PC-3 (cell line): ENCODE measurements at regions not wholly inside any gene's neighbourhood (a gene's known extent, or its start where the extent isn't known, plus 50 kb on each side); places are given as distances from the start of the nearest gene placed in this dataset.

ENCODE experiments used
- ATAC-seq: fragments of 200-7000 bp; cut with Tn5 transposase; 2 replicates; pipeline ENCODE4 v1.9.1; 2020; ENCODE audit warnings: mild to moderate bottlenecking, moderate library complexity
- BruUV-seq: library from RNA; stranded (reverse); fragments of 400-500 nt; replicated peaks from 2 replicates; lab custom pipeline; 2021; lab: Mats Ljungman, UMichigan
- CTCF ChIA-PET: fragments of 300-600 bp; sonication (Branson Sonifier 250); formaldehyde crosslinking; loops from one replicate; lab custom pipeline; 2022; ENCODE audit warnings: antibody characterized with exemption; lab: Charles Lee
- POLR2A ChIA-PET: fragments of 300-600 bp; sonication (Branson Sonifier 250); formaldehyde crosslinking; loops from one replicate; lab custom pipeline; 2022; ENCODE audit warnings: antibody characterized with exemption; ENCODE audit not compliant: unreplicated experiment; lab: Charles Lee
- DNase-seq: peaks from one replicate; pipeline ENCODE4 v3.0.0-alpha.2; 2015
- H2AFZ ChIP-seq: fragments of 300-600 bp; sonication (generic); 2 replicates; pipeline ENCODE4 v1.6.0; 2016; ENCODE audit warnings: antibody characterized with exemption, low read length
- H3F3A ChIP-seq: fragments of 300-600 bp; sonication (generic); one replicate; pipeline ENCODE4 v1.6.0; 2017; ENCODE audit warnings: antibody characterized with exemption, low read length, control low read depth, mild to moderate bottlenecking; ENCODE audit not compliant: unreplicated experiment
- H3K27ac ChIP-seq: fragments of 300-600 bp; sonication (generic); 2 replicates; pipeline ENCODE4 v1.5.1; 2016; ENCODE audit warnings: mild to moderate bottlenecking, low read length
- H3K27me3 ChIP-seq: fragments of 300-600 bp; sonication (generic); 2 replicates; pipeline ENCODE4 v1.6.1; 2016; ENCODE audit warnings: low read length, mixed read lengths
- H3K36me3 ChIP-seq: fragments of 300-600 bp; sonication (generic); 2 replicates; pipeline ENCODE4 v1.6.1; 2016; ENCODE audit warnings: low read depth, mixed run types, low read length, mixed read lengths
- H3K4me1 ChIP-seq: fragments of 300-600 bp; sonication (generic); 2 replicates; pipeline ENCODE4 v1.5.1; 2016; ENCODE audit warnings: low read length; ENCODE audit not compliant: insufficient read depth
- H3K4me2 ChIP-seq: fragments of 300-600 bp; sonication (generic); 2 replicates; pipeline ENCODE4 v1.6.0; 2016; ENCODE audit warnings: low read length
- H3K4me3 ChIP-seq: fragments of 300-600 bp; sonication (generic); 2 replicates; pipeline ENCODE4 v1.5.1; 2016; ENCODE audit warnings: mild to moderate bottlenecking, low read length, mixed read lengths
- H3K79me2 ChIP-seq: fragments of 300-600 bp; sonication (generic); 2 replicates; pipeline ENCODE4 v1.6.1; 2017; ENCODE audit warnings: low read length, mixed read lengths
- H3K9ac ChIP-seq: fragments of 300-600 bp; sonication (generic); 2 replicates; pipeline ENCODE4 v1.6.0; 2016; ENCODE audit warnings: mild to moderate bottlenecking, low read length
- H3K9me2 ChIP-seq: fragments of 300-600 bp; sonication (generic); replicated peaks from 2 replicates; pipeline ENCODE4 v1.6.1; 2016; ENCODE audit warnings: mixed run types, low read length, mixed read lengths
- H3K9me3 ChIP-seq: fragments of 300-600 bp; sonication (generic); 2 replicates; pipeline ENCODE4 v1.6.1; 2016; ENCODE audit warnings: low read length, mixed read lengths
- H4K20me1 ChIP-seq: fragments of 300-600 bp; sonication (generic); 2 replicates; pipeline ENCODE4 v1.6.1; 2016; ENCODE audit warnings: low read length, mixed read lengths
- CTCF ChIP-seq: fragments of 300-600 bp; sonication (generic); conservative IDR thresholded peaks from 2 replicates; pipeline ENCODE4 v1.5.1; 2017; ENCODE audit warnings: antibody characterized with exemption, low read depth, mild to moderate bottlenecking, low read length
- EZH2 ChIP-seq: fragments of 300-600 bp; sonication (generic); IDR thresholded peaks from one replicate; pipeline ENCODE4 v1.6.1; 2017; ENCODE audit warnings: antibody characterized with exemption, mild to moderate bottlenecking, low read length; ENCODE audit not compliant: unreplicated experiment
- EZH2phosphoT487 ChIP-seq: fragments of 300-600 bp; sonication (generic); IDR thresholded peaks from 2 replicates; pipeline ENCODE4 v1.6.1; 2018; ENCODE audit warnings: mild to moderate bottlenecking, antibody characterized with exemption, low read length, borderline replicate concordance
- intact Hi-C: fragments of 100-400 bp; cut with micrococcal nuclease; formaldehyde crosslinking; loops from 2 replicates; pipeline ENCODE4 v1.9.0; 2023

- Histone ChIP-seq H3K9ac (no peak overlapping the region), H3K27me3 (no peaks in the 10 kb centered on the region), H3K9me3 (peaks cover 15% of the 10 kb centered on the region; the same call in 1 of the 2 replicates), H3F3A (no peaks in the 10 kb centered on the region), H3K36me3 (no peaks in the 10 kb centered on the region), H2AFZ (no peak overlapping the region), H3K9me2 (no peaks in the 10 kb centered on the region), H4K20me1 (no peaks in the 10 kb centered on the region), H3K4me3 (no peak overlapping the region), H3K27ac (no peak overlapping the region), H3K4me1 (no peaks in the 10 kb centered on the region), H3K79me2 (no peaks in the 10 kb centered on the region), H3K4me2 (no peak overlapping the region)
- ChIA-PET CTCF (no interaction called here), POLR2A (no interaction called here)
- no peak for DNase-seq
- intact Hi-C loops: no loop called here
- no peak for ATAC-seq
- BruUV-seq: no TSS peak
- TF ChIP-seq EZH2: no peak
- no peak for TF ChIP-seq EZH2phosphoT487
- TF ChIP-seq CTCF: no peak
Measured at GRCh38 chr12:102618197-102618877, 138.0 kb upstream of the IGF1 start.

- H3K27me3 ChIP-seq: no peaks in the 10 kb centered on the region
- H3K4me2 ChIP-seq: no peak overlapping the region
- H3F3A ChIP-seq: no peaks in the 10 kb centered on the region
- POLR2A ChIA-PET: no interaction called here
- TF ChIP-seq EZH2phosphoT487 (no peak), CTCF (no peak), EZH2 (no peak)
- CTCF ChIA-PET: no interaction called here
- H4K20me1 ChIP-seq: no peaks in the 10 kb centered on the region
- no peaks in the 10 kb centered on the region for H3K4me1 ChIP-seq
- H3K9me2 ChIP-seq: no peaks in the 10 kb centered on the region
- BruUV-seq: no TSS peak
- intact Hi-C loops: no loop called here
- H3K36me3 ChIP-seq: no peaks in the 10 kb centered on the region
- H3K27ac ChIP-seq: no peak overlapping the region
- H3K9me3 ChIP-seq: peaks cover 16% of the 10 kb centered on the region; the same call in 1 of the 2 replicates
- no peak for DNase-seq
- H3K9ac ChIP-seq: no peak overlapping the region
- H2AFZ ChIP-seq: no peak overlapping the region
- no peak for ATAC-seq
- no peak overlapping the region for H3K4me3 ChIP-seq
- no peaks in the 10 kb centered on the region for H3K79me2 ChIP-seq
Measured at GRCh38 chr12:102616692-102617091, 136.3 kb upstream of the IGF1 start.

- no peak overlapping the region for H3K27ac ChIP-seq
- H3K4me2 ChIP-seq: no peak overlapping the region
- H3K9ac ChIP-seq: no peak overlapping the region
- peaks cover 11% of the 10 kb centered on the region; the same call in 1 of the 2 replicates for H3K9me3 ChIP-seq
- no peaks in the 10 kb centered on the region for H3K27me3 ChIP-seq
- intact Hi-C loops: no loop called here
- H3K4me3 ChIP-seq: no peak overlapping the region
- no peaks in the 10 kb centered on the region for H3F3A ChIP-seq
- H2AFZ ChIP-seq: no peak overlapping the region
- no peak for DNase-seq
- ATAC-seq: no peak
- no TSS peak for BruUV-seq
- TF ChIP-seq EZH2phosphoT487 (no peak), EZH2 (no peak), CTCF (no peak)
- no peaks in the 10 kb centered on the region for H3K36me3 ChIP-seq
- CTCF ChIA-PET: no interaction called here
- no peaks in the 10 kb centered on the region for H3K9me2 ChIP-seq
- H3K4me1 ChIP-seq: no peaks in the 10 kb centered on the region
- no peaks in the 10 kb centered on the region for H4K20me1 ChIP-seq
- POLR2A ChIA-PET: no interaction called here
- H3K79me2 ChIP-seq: no peaks in the 10 kb centered on the region
Measured at GRCh38 chr12:102611995-102612394, 131.6 kb upstream of the IGF1 start.
